Activated CD8-positive, alpha-beta memory T cell treated with anti-CD3 and anti-CD28 coated beads, Interleukin-2, amount 50 U/mL, for 1 hour (primary cell): ENCODE measurements at regions not wholly inside any gene's neighbourhood (a gene's known extent, or its start where the extent isn't known, plus 50 kb on each side); places are given as distances from the start of the nearest gene placed in this dataset.
"Not testable (repeated sequence)": the region's sequence is repeated elsewhere in the genome, so short reads cannot be mapped to it uniquely, and the experiment has no call there.

Experiments
- DNase-seq: peaks from one replicate; pipeline ENCODE4 v3.0.0-alpha.2; 2020; ENCODE audit errors: extremely low read depth

- no peak for DNase-seq
Observed at GRCh38 chr21:33972539-33972938, 56.9 kb upstream of the ATP5PO start.

- DNase-seq: no peak
Observed at GRCh38 chr21:33971492-33972013, 55.9 kb upstream of the ATP5PO start.

- no peak for DNase-seq
Observed at GRCh38 chr21:33969581-33969980, 54.0 kb upstream of the ATP5PO start.

- DNase-seq: no peak
Observed at GRCh38 chr21:33968995-33969348, 53.4 kb upstream of the ATP5PO start.

- no peak for DNase-seq
Observed at GRCh38 chr21:33968080-33968994, 52.7 kb upstream of the ATP5PO start.

GRCh38 chr21:33967086-33967571 lies 51.5 kb upstream of the ATP5PO start:
- no peak for DNase-seq

GRCh38 chr21:33966324-33966949 lies 50.8 kb upstream of the ATP5PO start:
- no peak for DNase-seq

- not testable (repeated sequence) for DNase-seq
Observed at GRCh38 chr21:33965662-33966061, 50.1 kb upstream of the ATP5PO start.
